Spleen (tissue), 11 donors: ENCODE measurements at regions not wholly inside any gene's neighbourhood (a gene's known extent, or its start where the extent isn't known, plus 50 kb on each side); places are given as distances from the start of the nearest gene placed in this dataset.

Experiments
- DNase-seq: peaks from one replicate; pipeline ENCODE4 v3.0.0-alpha.2; 2020
- H3K27ac ChIP-seq, 8 donors: fragments of 200-600 bp; sonication (generic) in 7 of 8; 1 replicate in 4 of 8; 2 replicates in 4 of 8; pipeline versions ENCODE4 v1.5.0 to v1.8.0; 2016 to 2021; ENCODE audit warnings: inconsistent platforms in 4 of 8, mild to moderate bottlenecking in 4 of 8, moderate library complexity in 1 of 8
- H3K27me3 ChIP-seq, 7 donors: fragments of 200-600 bp; sonication (generic) in 6 of 7; replicated peaks in 1 of 7; 1 replicate in 4 of 7; 2 replicates in 3 of 7; pipeline versions ENCODE4 v1.5.0 to v1.8.0; 2016 to 2021; ENCODE audit warnings: inconsistent platforms in 3 of 7, mild to moderate bottlenecking in 1 of 7
- H3K36me3 ChIP-seq, 6 donors: fragments of 200-600 bp; sonication (generic) in 5 of 6; 1 replicate in 4 of 6; 2 replicates in 2 of 6; pipeline versions ENCODE4 v1.5.0 to v1.8.0; 2016 to 2021; ENCODE audit warnings: inconsistent platforms in 2 of 6
- H3K4me1 ChIP-seq, 6 donors: fragments of 200-600 bp; sonication (generic) in 5 of 6; 1 replicate in 3 of 6; 2 replicates in 3 of 6; pipeline versions ENCODE4 v1.5.0 to v1.8.0; 2016 to 2021; ENCODE audit warnings: inconsistent platforms in 3 of 6
- H3K4me3 ChIP-seq, 8 donors: fragments of 200-600 bp; sonication (generic) in 7 of 8; 1 replicate in 4 of 8; 2 replicates in 4 of 8; pipeline versions ENCODE4 v1.5.0 to v1.8.0; 2016 to 2021; ENCODE audit warnings: inconsistent platforms in 4 of 8, mild to moderate bottlenecking in 4 of 8, moderate library complexity in 2 of 8
- H3K9me3 ChIP-seq, 8 donors: fragments of 200-600 bp; sonication (generic) in 7 of 8; 1 replicate in 4 of 8; 2 replicates in 4 of 8; pipeline versions ENCODE4 v1.5.0 to v1.8.0; 2016 to 2021; ENCODE audit warnings: inconsistent platforms in 4 of 8
- CTCF ChIP-seq, 11 experiments: fragments of 200-600 bp in 7 of 11; fragments of 450-650 bp in 4 of 11; sonication (generic) in 4 of 11; IDR thresholded peaks in 8 of 11; conservative IDR thresholded peaks in 3 of 11; 1 replicate in 7 of 11; 2 replicates in 4 of 11; pipeline versions ENCODE4 v1.4.0 to v1.8.0; 2016 to 2021; ENCODE audit warnings: antibody characterized with exemption in 11 of 11, inconsistent platforms in 4 of 11, mild to moderate bottlenecking in 1 of 11
- POLR2A ChIP-seq, 3 donors: fragments of 450-650 bp; IDR thresholded peaks; one replicate each; pipeline ENCODE4 v1.5.1; 2017; ENCODE audit warnings: antibody characterized with exemption in 3 of 3, mild to moderate bottlenecking in 1 of 3
- POLR2AphosphoS5 ChIP-seq, 3 donors: sonication (generic); formaldehyde crosslinking; IDR thresholded peaks; one replicate each; pipeline ENCODE4 v1.5.1; 2017; ENCODE audit warnings: antibody characterized with exemption in 3 of 3
- WGBS, 5 donors: extraction: QIAGEN DNeasy Blood & Tissue Kit in 3 of 5; methylation state at CpG; one replicate each; pipeline versions ENCODE4 v1.1.5 to v1.1.7; 2013 to 2018; 5-methylcytosine and 5-hydroxymethylcytosine counted together
- intact Hi-C: fragments of 100-400 bp; cut with DNase I; formaldehyde crosslinking; loops from one replicate; pipeline ENCODE4 v1.15.0; 2023; ENCODE audit warnings: low total_unique reads
- donor health status: healthy with polysubstance abuse.
- donor health status: DM: no; HTN: no; CAD: no; lungs with moderate emphysema.
- donor health status: DM: no; HTN: no; CAD: no.
- donor health status: Bipolar disorder and iron deficiency.
- donor health status: healthy.
- donor health status: DM: no; HTN: no; CAD: no.
- donor health status: DM: yes; HTN: yes; CAD: no.

- WGBS, 5 donors = 44 to 59% (median 55%) methylated on average over 2 of the region's 2 CpGs
- intact Hi-C loops = no loop called here
- no peak for TF ChIP-seq POLR2A (IDR thresholded peaks at IDR 0.05)
- TF ChIP-seq POLR2AphosphoS5 (IDR thresholded peaks at IDR 0.05) = no peak
- no peak for TF ChIP-seq CTCF (IDR thresholded peaks at IDR 0.05 in 8 of 11, conservative IDR thresholded peaks at IDR 0.05 in 3 of 11)
- DNase-seq = no peak
- H3K36me3 ChIP-seq = no peaks in the 10 kb centered on the region
- H3K4me3 ChIP-seq = no peak overlapping the region
- peaks cover 0 to 23% (median 3%) of the 10 kb centered on the region in 8 donors for H3K9me3 ChIP-seq
- H3K27me3 ChIP-seq = peaks cover 0 to 5% (median 0%) of the 10 kb centered on the region in 7 donors
- no peak overlapping the region for H3K27ac ChIP-seq
- H3K4me1 ChIP-seq = no peaks in the 10 kb centered on the region
Observed at GRCh38 chr19:32188921-32189320, 156.5 kb upstream of the ZNF507 start.

GRCh38 chr19:32189956-32190706 lies 155.3 kb upstream of the ZNF507 start:
- Histone ChIP-seq H3K4me1 (no peaks in the 10 kb centered on the region), H3K4me3 (no peak overlapping the region), H3K27me3 (peaks cover 0 to 5% (median 0%) of the 10 kb centered on the region in 7 donors), H3K9me3 (peaks cover 0 to 21% (median 2%) of the 10 kb centered on the region in 8 donors), H3K27ac (no peak overlapping the region), H3K36me3 (no peaks in the 10 kb centered on the region)
- TF ChIP-seq POLR2A (IDR thresholded peaks at IDR 0.05) = no peak
- no peak for TF ChIP-seq CTCF (IDR thresholded peaks at IDR 0.05 in 8 of 11, conservative IDR thresholded peaks at IDR 0.05 in 3 of 11)
- TF ChIP-seq POLR2AphosphoS5 (IDR thresholded peaks at IDR 0.05) = no peak
- intact Hi-C loops = no loop called here
- DNase-seq = peak; percentile 15
- 59 to 73% (median 66%) methylated on average over 5 to 6 of the region's 6 CpGs for WGBS, 5 donors

GRCh38 chr19:32191921-32192320 lies 153.5 kb upstream of the ZNF507 start:
- H3K4me1 ChIP-seq = no peaks in the 10 kb centered on the region
- H3K4me3 ChIP-seq = no peak overlapping the region
- intact Hi-C loops = no loop called here
- H3K27ac ChIP-seq = no peak overlapping the region
- 84 to 93% (median 89%) methylated on average over 3 of the region's 3 CpGs for WGBS, 5 donors
- TF ChIP-seq POLR2A (IDR thresholded peaks at IDR 0.05) (no peak), POLR2AphosphoS5 (IDR thresholded peaks at IDR 0.05) (no peak), CTCF (IDR thresholded peaks at IDR 0.05 in 8 of 11, conservative IDR thresholded peaks at IDR 0.05 in 3 of 11) (no peak)
- DNase-seq = no peak
- H3K36me3 ChIP-seq = no peaks in the 10 kb centered on the region
- peaks cover 0 to 16% (median 0%) of the 10 kb centered on the region in 8 donors for H3K9me3 ChIP-seq
- peaks cover 0 to 10% (median 0%) of the 10 kb centered on the region in 7 donors for H3K27me3 ChIP-seq

- H3K27ac ChIP-seq = no peak overlapping the region
- H3K9me3 ChIP-seq = peaks cover 0 to 21% (median 0%) of the 10 kb centered on the region in 8 donors
- WGBS, 5 donors = 79 to 90% (median 87%) methylated on average over 11 to 13 of the region's 13 CpGs
- TF ChIP-seq CTCF (IDR thresholded peaks at IDR 0.05 in 8 of 11, conservative IDR thresholded peaks at IDR 0.05 in 3 of 11) (no peak), POLR2A (IDR thresholded peaks at IDR 0.05) (no peak), POLR2AphosphoS5 (IDR thresholded peaks at IDR 0.05) (no peak)
- H3K4me3 ChIP-seq = no peak overlapping the region
- peak; percentile 33 for DNase-seq
- H3K36me3 ChIP-seq = no peaks in the 10 kb centered on the region
- intact Hi-C loops = no loop called here
- peaks cover 0 to 19% (median 0%) of the 10 kb centered on the region in 7 donors for H3K27me3 ChIP-seq
- H3K4me1 ChIP-seq = no peaks in the 10 kb centered on the region
Observed at GRCh38 chr19:32195706-32196610, 149.5 kb upstream of the ZNF507 start.
